RWPE2 (cell line): ENCODE measurements at regions not wholly inside any gene's neighbourhood (a gene's known extent, or its start where the extent isn't known, plus 50 kb on each side); places are given as distances from the start of the nearest gene placed in this dataset.

Source experiments
- ATAC-seq: fragments of 200-7000 bp; cut with Tn5 transposase; 3 replicates; pipeline ENCODE4 v1.9.1; 2021; ENCODE audit warnings: low read depth
- DNase-seq: peaks from one replicate; pipeline ENCODE4 v3.0.0-alpha.2; 2020; ENCODE audit warnings: low spot score
- H3K27ac ChIP-seq: fragments of 450-650 bp; 2 replicates; pipeline ENCODE4 v1.5.1; 2017; ENCODE audit warnings: mild to moderate bottlenecking; ENCODE audit not compliant: poor library complexity, severe bottlenecking
- H3K27me3 ChIP-seq: fragments of 250-450 bp; sonication (Bioruptor Pico); 2 replicates; pipeline ENCODE4 v1.5.1; 2021; ENCODE audit warnings: mild to moderate bottlenecking, moderate library complexity; ENCODE audit not compliant: insufficient read depth, poor library complexity, severe bottlenecking
- H3K36me3 ChIP-seq: fragments of 250-450 bp; sonication (Bioruptor Pico); 2 replicates; pipeline ENCODE4 v1.5.1; 2020; ENCODE audit warnings: low read depth, mild to moderate bottlenecking, moderate library complexity
- H3K4me1 ChIP-seq: fragments of 250-450 bp; sonication (Bioruptor Pico); 2 replicates; pipeline ENCODE4 v1.5.1; 2021; ENCODE audit warnings: mild to moderate bottlenecking, moderate library complexity; ENCODE audit not compliant: insufficient read depth, poor library complexity, severe bottlenecking
- H3K4me3 ChIP-seq: fragments of 250-450 bp; sonication (Bioruptor Pico); 2 replicates; pipeline ENCODE4 v1.5.1; 2021; ENCODE audit warnings: mild to moderate bottlenecking, moderate library complexity; ENCODE audit not compliant: severe bottlenecking
- H3K9me3 ChIP-seq: fragments of 250-450 bp; sonication (Bioruptor Pico); 2 replicates; pipeline ENCODE4 v1.5.1; 2021; ENCODE audit warnings: mild to moderate bottlenecking, moderate library complexity; ENCODE audit not compliant: severe bottlenecking
- TF ChIP-seq, protein P1 (sequence below): fragments of 450-650 bp; IDR thresholded peaks from one replicate; pipeline ENCODE4 v1.5.1; 2017; ENCODE audit warnings: mild to moderate bottlenecking, moderate library complexity; ENCODE audit not compliant: poor library complexity, severe bottlenecking

DNA sequence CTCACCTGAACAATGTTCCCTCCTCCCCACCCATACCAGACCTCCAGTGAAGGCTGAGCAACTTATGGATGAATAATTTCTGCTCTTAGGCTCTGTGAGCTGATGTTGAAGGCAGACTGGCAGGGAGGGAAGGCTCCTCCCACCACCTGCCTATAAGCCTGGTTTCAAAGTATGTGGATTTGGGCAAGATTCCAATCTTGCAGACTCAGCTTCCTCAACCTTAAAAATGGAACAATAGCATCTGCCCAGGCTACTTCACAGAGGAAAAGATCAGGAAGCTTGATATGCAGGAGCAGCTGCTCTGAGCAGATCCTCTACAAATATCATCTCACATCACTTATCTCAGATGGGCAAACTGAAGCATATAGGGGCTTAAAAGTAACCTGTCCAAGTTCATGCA is 112.2 kb downstream of the ZFP36L2 start:
- ATAC-seq (peak; percentile 80), DNase-seq (no peak)
- Histone ChIP-seq H3K4me3 (no peak overlapping the region), H3K27me3 (no peaks in the 10 kb centered on the region), H3K4me1 (peaks cover 3% of the 10 kb centered on the region), H3K27ac (peak overlapping the region; percentile 67), H3K36me3 (no peaks in the 10 kb centered on the region), H3K9me3 (peaks cover 7% of the 10 kb centered on the region)
- TF ChIP-seq, protein P1, sequence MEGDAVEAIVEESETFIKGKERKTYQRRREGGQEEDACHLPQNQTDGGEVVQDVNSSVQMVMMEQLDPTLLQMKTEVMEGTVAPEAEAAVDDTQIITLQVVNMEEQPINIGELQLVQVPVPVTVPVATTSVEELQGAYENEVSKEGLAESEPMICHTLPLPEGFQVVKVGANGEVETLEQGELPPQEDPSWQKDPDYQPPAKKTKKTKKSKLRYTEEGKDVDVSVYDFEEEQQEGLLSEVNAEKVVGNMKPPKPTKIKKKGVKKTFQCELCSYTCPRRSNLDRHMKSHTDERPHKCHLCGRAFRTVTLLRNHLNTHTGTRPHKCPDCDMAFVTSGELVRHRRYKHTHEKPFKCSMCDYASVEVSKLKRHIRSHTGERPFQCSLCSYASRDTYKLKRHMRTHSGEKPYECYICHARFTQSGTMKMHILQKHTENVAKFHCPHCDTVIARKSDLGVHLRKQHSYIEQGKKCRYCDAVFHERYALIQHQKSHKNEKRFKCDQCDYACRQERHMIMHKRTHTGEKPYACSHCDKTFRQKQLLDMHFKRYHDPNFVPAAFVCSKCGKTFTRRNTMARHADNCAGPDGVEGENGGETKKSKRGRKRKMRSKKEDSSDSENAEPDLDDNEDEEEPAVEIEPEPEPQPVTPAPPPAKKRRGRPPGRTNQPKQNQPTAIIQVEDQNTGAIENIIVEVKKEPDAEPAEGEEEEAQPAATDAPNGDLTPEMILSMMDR = no peak

DNA sequence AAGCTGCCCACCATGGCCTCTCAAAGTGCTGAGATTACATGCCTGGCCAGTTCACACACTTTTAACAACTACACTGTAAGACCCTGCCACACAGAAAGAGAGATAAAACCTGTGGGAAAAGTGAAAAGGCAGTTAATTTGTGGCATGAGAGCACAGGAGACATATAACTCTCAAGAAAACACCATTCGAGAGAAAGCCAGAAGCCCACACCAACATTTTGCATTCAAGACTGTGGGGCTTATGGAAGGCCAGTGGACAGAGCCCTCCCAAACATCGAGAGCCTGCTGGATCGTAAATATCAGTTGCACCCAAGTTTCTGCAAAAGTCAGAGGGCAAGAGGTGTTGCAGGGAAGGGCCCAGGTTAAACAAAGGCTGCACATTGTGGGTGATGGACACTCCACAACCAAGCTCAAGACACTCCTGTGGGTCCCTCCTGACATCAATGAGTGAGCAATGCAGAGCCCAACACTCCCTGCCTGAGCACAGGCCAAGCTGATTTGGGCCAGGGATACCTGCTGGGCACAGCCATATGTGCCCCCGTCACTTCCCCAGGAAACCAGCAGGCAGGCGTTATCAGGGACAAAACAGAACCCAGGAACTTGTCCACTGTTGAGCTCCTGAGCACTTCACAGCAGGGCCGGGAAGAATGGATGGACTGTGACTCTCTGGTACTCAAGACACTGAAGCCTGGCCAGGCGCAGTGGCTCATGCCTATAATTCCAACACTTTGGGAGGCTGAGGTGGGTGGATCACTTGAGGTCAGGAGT is 114.4 kb downstream of the ZFP36L2 start:
- TF ChIP-seq, protein P1 = no peak
- H3K36me3 ChIP-seq = no peaks in the 10 kb centered on the region
- H3K4me3 ChIP-seq = no peak overlapping the region
- no peaks in the 10 kb centered on the region for H3K27me3 ChIP-seq
- ATAC-seq = no peak
- no peaks in the 10 kb centered on the region for H3K9me3 ChIP-seq
- peak overlapping the region; percentile 67 for H3K27ac ChIP-seq
- DNase-seq = no peak
- peaks cover 3% of the 10 kb centered on the region for H3K4me1 ChIP-seq

DNA sequence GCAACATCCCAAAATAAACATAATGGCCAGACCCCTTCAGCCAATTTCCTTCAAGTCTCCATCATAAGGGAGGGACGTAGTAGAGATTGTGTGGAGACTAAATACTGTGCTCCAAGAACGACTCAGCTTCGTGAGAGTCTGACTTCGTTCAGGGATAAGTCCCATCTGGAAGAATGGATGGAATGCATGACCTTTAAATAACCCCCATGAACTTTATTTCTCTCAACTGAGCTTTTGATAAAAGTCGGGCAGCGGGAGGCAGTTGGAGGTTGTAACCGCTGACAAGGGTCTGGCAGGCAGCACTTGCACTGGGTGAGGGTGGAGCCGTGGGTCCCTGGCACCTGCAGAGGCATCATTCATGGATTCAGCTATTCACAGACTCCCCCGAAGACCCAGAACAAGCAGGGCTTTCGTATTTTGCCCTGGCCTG is 115.9 kb downstream of the ZFP36L2 start:
- H3K27ac ChIP-seq = no peak overlapping the region

DNA sequence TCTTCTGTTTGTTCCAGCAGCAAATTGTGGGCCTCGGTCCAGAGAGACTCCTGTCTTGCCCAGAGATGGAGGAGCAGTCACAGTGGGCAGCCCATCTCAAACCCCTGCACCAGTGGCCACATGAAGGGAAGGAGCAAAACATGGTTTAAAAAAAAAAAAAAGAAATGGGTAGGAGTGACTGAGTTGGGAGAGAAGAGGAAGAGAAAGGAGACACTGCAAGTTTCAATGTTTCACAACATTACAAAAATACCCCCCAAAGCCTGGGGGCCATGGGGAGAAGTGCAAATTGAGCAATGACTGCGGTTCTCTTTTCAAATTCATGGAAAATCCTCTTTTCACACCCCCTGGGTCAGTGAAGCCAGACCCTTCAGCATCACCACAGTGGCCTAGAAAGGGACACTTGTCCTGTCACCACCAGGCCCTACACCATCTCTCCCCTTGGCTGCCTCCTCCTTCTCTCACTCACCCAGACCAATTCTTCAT is 117.1 kb downstream of the ZFP36L2 start:
- Histone ChIP-seq H3K4me3 (no peak overlapping the region), H3K9me3 (no peaks in the 10 kb centered on the region), H3K4me1 (peaks cover 12% of the 10 kb centered on the region), H3K27me3 (no peaks in the 10 kb centered on the region), H3K36me3 (no peaks in the 10 kb centered on the region), H3K27ac (no peak overlapping the region)
- no peak for ATAC-seq
- no peak for DNase-seq
- TF ChIP-seq, protein P1 = no peak

More for the DNA sequence above, 115.9 kb downstream of the ZFP36L2 start:
- ATAC-seq (no peak), DNase-seq (no peak)
- no peaks in the 10 kb centered on the region for H3K36me3 ChIP-seq
- no peaks in the 10 kb centered on the region for H3K9me3 ChIP-seq
- H3K4me1 ChIP-seq = peaks cover 9% of the 10 kb centered on the region
- H3K27me3 ChIP-seq = no peaks in the 10 kb centered on the region
- TF ChIP-seq, protein P1 = no peak
- no peak overlapping the region for H3K4me3 ChIP-seq

DNA sequence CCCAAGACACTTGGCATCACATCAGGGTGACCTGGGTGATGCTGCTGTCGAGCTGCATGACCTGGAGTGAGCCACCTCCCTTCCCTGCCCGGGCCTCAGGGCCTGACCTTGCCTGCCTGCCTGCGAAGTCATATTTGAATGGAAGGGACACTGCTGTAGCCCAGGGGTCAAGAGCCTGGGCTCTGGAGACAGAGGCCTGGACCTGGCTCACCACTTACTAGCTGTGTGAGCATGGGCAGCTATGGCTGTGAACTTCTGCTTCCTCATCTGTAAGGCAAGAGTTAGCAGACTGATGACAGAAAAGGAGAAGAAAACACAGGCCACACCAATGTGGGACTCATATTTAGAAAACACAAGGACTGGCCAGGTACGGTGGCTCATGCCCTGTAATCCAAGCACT is 118.7 kb downstream of the ZFP36L2 start:
- Histone ChIP-seq H3K27me3 (no peaks in the 10 kb centered on the region), H3K36me3 (no peaks in the 10 kb centered on the region), H3K9me3 (no peaks in the 10 kb centered on the region), H3K4me3 (no peak overlapping the region), H3K27ac (no peak overlapping the region), H3K4me1 (peaks cover 16% of the 10 kb centered on the region)
- DNase-seq (no peak), ATAC-seq (no peak)
- TF ChIP-seq, protein P1 = no peak
